ENCODE measurements at regions not wholly inside any gene's neighbourhood (a gene's known extent, or its start where the extent isn't known, plus 50 kb on each side); places are given as distances from the start of the nearest gene placed in this dataset.

- TF ChIP-seq CTCF (IDR thresholded peaks at IDR 0.05; ENCODE audit: low read depth, low read length) (no peak), EZH2phosphoT487 (IDR thresholded peaks at IDR 0.05; ENCODE audit: low read depth) (no peak)
Observed at GRCh38 chr11:95575517-95575916, 214.1 kb downstream of the FAM76B start.

Data from OCI-LY3 (cell line).